Mucosa of descending colon (tissue), 3 donors: ENCODE measurements at regions not wholly inside any gene's neighbourhood (a gene's known extent, or its start where the extent isn't known, plus 50 kb on each side); places are given as distances from the start of the nearest gene placed in this dataset.

Source experiments
- ATAC-seq: fragments of 200-7000 bp; cut with Tn5 transposase; one replicate; pipeline ENCODE4 v1.9.1; 2020; ENCODE audit warnings: mild to moderate bottlenecking, moderate library complexity
- DNase-seq, 3 donors: peaks; one replicate each; pipeline ENCODE4 v3.0.0-alpha.2; 2020
- H3K36me3 ChIP-seq: fragments of 200-600 bp; one replicate; pipeline ENCODE4 v1.8.0; 2021; ENCODE audit warnings: low read depth, mild to moderate bottlenecking
- H3K4me1 ChIP-seq: fragments of 200-600 bp; one replicate; pipeline ENCODE4 v1.8.0; 2021; ENCODE audit warnings: low read depth, mild to moderate bottlenecking
- H3K4me3 ChIP-seq: fragments of 200-600 bp; one replicate; pipeline ENCODE4 v1.8.0; 2021; ENCODE audit warnings: mild to moderate bottlenecking
- H3K9me3 ChIP-seq: fragments of 200-600 bp; one replicate; pipeline ENCODE4 v1.8.0; 2021; ENCODE audit warnings: mild to moderate bottlenecking
- CTCF ChIP-seq: fragments of 200-600 bp; IDR thresholded peaks from one replicate; pipeline ENCODE4 v1.8.0; 2022; ENCODE audit warnings: antibody characterized with exemption, mild to moderate bottlenecking
- intact Hi-C, 2 donors: fragments of 100-400 bp; cut with DNase I in 1 of 2; cut with micrococcal nuclease in 1 of 2; formaldehyde crosslinking; loops; one replicate each; pipeline versions ENCODE4 v1.11.0 to v1.11.1; 2022; cut with DNase I, micrococcal nuclease
- donor health status: DM: no; HTN: no; CAD: no; lungs with moderate emphysema.
- donor health status: DM: no; HTN: no; CAD: no.
- donor health status: DM: no; HTN: yes; CAD: no.

DNA sequence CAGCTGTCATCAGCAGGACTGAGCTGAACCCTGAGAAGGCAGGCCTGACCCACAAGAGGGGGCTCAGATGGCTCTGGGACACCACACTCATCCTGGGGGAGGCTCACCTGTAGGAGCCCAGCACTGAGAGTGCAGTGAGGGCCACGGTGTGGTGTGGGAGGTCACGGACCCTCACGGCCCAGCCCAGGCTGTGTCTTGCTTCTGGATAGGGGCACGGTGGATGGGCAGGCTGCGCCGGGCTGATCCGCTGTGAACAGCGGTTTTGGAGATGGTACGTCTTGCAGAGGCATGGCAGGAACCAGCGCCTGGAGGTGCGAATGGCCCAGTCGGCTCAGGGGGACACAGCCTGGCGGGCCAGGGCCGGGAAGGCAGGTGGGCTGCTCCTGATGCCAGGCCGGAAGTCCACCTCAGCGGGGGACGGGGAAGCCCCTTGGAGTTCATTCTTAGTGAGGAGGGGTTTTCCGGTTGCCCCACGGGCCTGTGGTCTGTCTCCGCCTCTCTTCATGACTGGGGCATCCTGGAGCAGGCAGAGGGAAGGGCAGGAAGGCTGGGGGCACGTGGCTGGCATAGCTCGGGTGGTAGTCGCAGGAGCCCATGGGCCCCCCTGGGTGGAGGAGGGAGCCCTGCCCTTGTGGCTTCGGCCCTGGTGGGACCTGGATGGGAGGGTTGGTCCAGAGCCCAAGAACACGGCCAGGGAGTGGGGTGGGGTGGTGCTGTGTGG is 112.5 kb downstream of the UNCX start:
- Histone ChIP-seq H3K4me3 (no peak overlapping the region), H3K36me3 (no peaks in the 10 kb centered on the region), H3K4me1 (no peaks in the 10 kb centered on the region), H3K9me3 (no peaks in the 10 kb centered on the region)
- peak in 1 of 3 donors; percentile 36 for DNase-seq
- intact Hi-C loops = no loop called here
- no peak for TF ChIP-seq CTCF
- ATAC-seq = no peak

- no peaks in the 10 kb centered on the region for H3K36me3 ChIP-seq
- ATAC-seq = no peak
- intact Hi-C loops = no loop called here
Observed at GRCh38 chr7:1345796-1346755, 113.2 kb downstream of the MICALL2 start.

GRCh38 chr7:1346851-1347250 is 112.4 kb downstream of the MICALL2 start:
- DNase-seq (peak in 1 of 3 donors; percentile 23), ATAC-seq (no peak)
- H3K4me1 ChIP-seq = no peaks in the 10 kb centered on the region
- TF ChIP-seq CTCF = no peak
- H3K36me3 ChIP-seq = no peaks in the 10 kb centered on the region
- H3K4me3 ChIP-seq = no peak overlapping the region
- H3K9me3 ChIP-seq = no peaks in the 10 kb centered on the region
- intact Hi-C loops = no loop called here

More at GRCh38 chr7:1345796-1346755, 113.2 kb downstream of the MICALL2 start:
- TF ChIP-seq CTCF = no peak
- Histone ChIP-seq H3K4me3 (no peak overlapping the region), H3K4me1 (no peaks in the 10 kb centered on the region), H3K9me3 (no peaks in the 10 kb centered on the region)
- peak in 1 of 3 donors; percentile 32 for DNase-seq

- TF ChIP-seq CTCF = no peak
- no peak for ATAC-seq
- intact Hi-C loops = no loop called here
- no peaks in the 10 kb centered on the region for H3K4me1 ChIP-seq
- no peak overlapping the region for H3K4me3 ChIP-seq
- H3K9me3 ChIP-seq = no peaks in the 10 kb centered on the region
- peak in 1 of 3 donors; percentile 29 for DNase-seq
- H3K36me3 ChIP-seq = no peaks in the 10 kb centered on the region
Observed at GRCh38 chr7:1348096-1348822, 111.0 kb downstream of the MICALL2 start.

DNA sequence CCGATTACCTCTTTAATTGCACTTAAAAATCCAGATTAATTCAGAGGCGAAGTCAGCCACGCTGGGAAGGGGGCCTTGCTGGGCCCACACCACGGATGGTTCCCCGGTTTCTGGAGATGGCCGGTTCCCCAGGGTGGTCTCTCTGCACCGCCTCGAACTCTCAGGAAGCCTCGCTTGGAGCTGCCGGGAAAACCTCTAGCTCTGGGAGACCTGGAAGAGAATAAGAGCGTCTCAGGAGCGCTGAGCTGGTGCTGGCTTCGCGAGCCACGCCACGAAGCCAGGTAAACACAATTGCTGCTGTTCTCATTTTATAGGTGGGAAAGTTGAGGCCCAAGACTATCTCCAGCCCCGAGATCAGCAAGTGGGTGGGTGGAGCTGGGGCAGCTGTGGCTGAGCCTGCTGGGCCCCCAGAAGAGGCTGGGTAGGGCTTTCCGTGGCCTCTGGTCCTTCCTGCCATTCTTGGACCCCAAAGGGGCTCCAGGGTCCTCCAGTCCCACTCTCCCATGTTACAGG is 110.4 kb downstream of the MICALL2 start:
- H3K4me3 ChIP-seq = no peak overlapping the region
- DNase-seq (peak in 1 of 3 donors; percentile 15), ATAC-seq (no peak)
- no peaks in the 10 kb centered on the region for H3K36me3 ChIP-seq
- H3K4me1 ChIP-seq = no peaks in the 10 kb centered on the region
- intact Hi-C loops = no loop called here
- no peaks in the 10 kb centered on the region for H3K9me3 ChIP-seq
- no peak for TF ChIP-seq CTCF
